H1 (cell line): ENCODE measurements at regions not wholly inside any gene's neighbourhood (a gene's known extent, or its start where the extent isn't known, plus 50 kb on each side); places are given as distances from the start of the nearest gene placed in this dataset.

ENCODE experiments used
- CTCF ChIA-PET: fragments of 300-600 bp; sonication (Branson Sonifier 250); formaldehyde crosslinking; loops from one replicate; lab custom pipeline; 2021; ENCODE audit not compliant: partially characterized antibody; lab: Charles Lee
- POLR2A ChIA-PET: fragments of 300-600 bp; sonication (Branson Sonifier 250); formaldehyde crosslinking; loops from one replicate; lab custom pipeline; 2021; ENCODE audit warnings: inconsistent platforms; ENCODE audit not compliant: partially characterized antibody; lab: Charles Lee
- DNase-seq, 2 experiments: peaks; one replicate each; pipeline versions ENCODE4 v3.0.0 to v3.0.0-alpha.2; 2010 to 2022; ENCODE audit warnings: low spot score in 2 of 2, low read depth in 1 of 2, mixed read lengths in 1 of 2
- FAIRE-seq: peaks from 2 replicates; lab custom pipeline; 2011; peaks lifted over from hg19 to GRCh38; lab: Jason Lieb, UNC
- H2AFZ ChIP-seq: 2 replicates; pipeline ENCODE4 v1.8.1; 2012; ENCODE audit warnings: low read length, inconsistent platforms
- H2AK5ac ChIP-seq: 2 replicates; pipeline ENCODE4 v1.6.1; 2013; ENCODE audit warnings: low read depth, low read length
- H2BK120ac ChIP-seq: replicated peaks from 2 replicates; pipeline ENCODE3; 2013; ENCODE audit warnings: low read depth, low read length, inconsistent platforms
- H2BK12ac ChIP-seq: 2 replicates; pipeline ENCODE4 v1.6.1; 2013; ENCODE audit warnings: low read depth, low read length
- H2BK15ac ChIP-seq: 2 replicates; pipeline ENCODE4 v1.6.1; 2013; ENCODE audit warnings: low read length
- H2BK20ac ChIP-seq: 2 replicates; pipeline ENCODE4 v1.6.1; 2013; ENCODE audit warnings: low read length
- H2BK5ac ChIP-seq: 2 replicates; pipeline ENCODE4 v1.6.1; 2013; ENCODE audit warnings: low read depth, low read length
- H3K14ac ChIP-seq: 2 replicates; pipeline ENCODE4 v1.6.1; 2013; ENCODE audit warnings: inconsistent platforms; ENCODE audit not compliant: insufficient read length
- H3K18ac ChIP-seq: 2 replicates; pipeline ENCODE4 v1.6.1; 2013; ENCODE audit warnings: low read length; ENCODE audit errors: extremely low read depth
- H3K23ac ChIP-seq: 2 replicates; pipeline ENCODE4 v1.6.1; 2013; ENCODE audit warnings: inconsistent platforms; ENCODE audit not compliant: insufficient read length
- H3K23me2 ChIP-seq: 2 replicates; pipeline ENCODE4 v1.6.1; 2013; ENCODE audit warnings: low read depth, low read length
- H3K27ac ChIP-seq: 2 replicates; pipeline ENCODE4 v1.6.1; 2011; ENCODE audit warnings: low read depth, low read length, inconsistent platforms
- H3K27me3 ChIP-seq, 4 experiments: replicated peaks in 1 of 4; 1 replicate in 1 of 4; 2 replicates in 3 of 4; pipeline versions ENCODE4 v1.6.1 to v1.8.1; 2011 to 2013; ENCODE audit warnings: low read length in 3 of 4, mild to moderate bottlenecking in 3 of 4, inconsistent platforms in 2 of 4, mixed read lengths in 2 of 4, moderate library complexity in 1 of 4; ENCODE audit not compliant: control insufficient read depth in 3 of 4, insufficient read depth in 3 of 4; ENCODE audit errors: extremely low read depth in 1 of 4
- H3K36me3 ChIP-seq, 4 experiments: 2 replicates each; pipeline versions ENCODE4 v1.6.1 to v1.8.1; 2011 to 2013; ENCODE audit warnings: mild to moderate bottlenecking in 4 of 4, low read length in 3 of 4, moderate library complexity in 2 of 4, control low read depth in 1 of 4, inconsistent platforms in 1 of 4; ENCODE audit not compliant: insufficient read depth in 4 of 4, control insufficient read depth in 2 of 4
- H3K4ac ChIP-seq: replicated peaks from 2 replicates; pipeline ENCODE3; 2013; ENCODE audit warnings: low read length, low read depth, mixed read lengths, inconsistent platforms; ENCODE audit not compliant: insufficient read length
- H3K4me1 ChIP-seq, 4 experiments: replicated peaks in 1 of 4; 1 replicate in 1 of 4; 2 replicates in 3 of 4; pipeline versions ENCODE4 v1.6.1 to v1.8.1; 2011 to 2013; ENCODE audit warnings: low read length in 3 of 4, inconsistent platforms in 2 of 4, mixed read lengths in 1 of 4; ENCODE audit not compliant: insufficient read depth in 4 of 4, control insufficient read depth in 3 of 4
- H3K4me2 ChIP-seq, 2 experiments: 2 replicates each; pipeline versions ENCODE4 v1.6.1 to v1.8.1; 2011 to 2013; ENCODE audit warnings: low read depth in 2 of 2, low read length in 2 of 2, control low read depth in 1 of 2, inconsistent platforms in 1 of 2, mild to moderate bottlenecking in 1 of 2; ENCODE audit not compliant: insufficient read depth in 1 of 2
- H3K4me3 ChIP-seq, 4 experiments: fragments of 200-600, 300-600 bp in 1 of 4; sonication (generic), shearing (Covaris generic), sonication (Bioruptor Twin) in 1 of 4; 2 replicates each; pipeline versions ENCODE4 v1.5.1 to v1.8.1; 2011 to 2016; ENCODE audit warnings: low read length in 4 of 4, low read depth in 3 of 4, control low read depth in 2 of 4, inconsistent platforms in 2 of 4, mild to moderate bottlenecking in 2 of 4, mixed read lengths in 1 of 4, moderate library complexity in 1 of 4; ENCODE audit not compliant: insufficient read depth in 2 of 4; ENCODE audit errors: extremely low read depth in 1 of 4
- H3K56ac ChIP-seq: replicated peaks from 2 replicates; pipeline ENCODE3; 2013; ENCODE audit warnings: low read depth, mild to moderate bottlenecking, mixed read lengths, low read length, inconsistent platforms; ENCODE audit not compliant: insufficient read length
- H3K79me1 ChIP-seq: 2 replicates; pipeline ENCODE4 v1.6.1; 2013; ENCODE audit warnings: low read depth, low read length, control low read depth
- H3K79me2 ChIP-seq, 2 experiments: 2 replicates each; pipeline versions ENCODE4 v1.6.1 to v1.8.1; 2012 to 2013; ENCODE audit warnings: low read length in 2 of 2, mild to moderate bottlenecking in 2 of 2, inconsistent platforms in 1 of 2; ENCODE audit not compliant: insufficient read depth in 2 of 2, control insufficient read depth in 1 of 2
- H3K9ac ChIP-seq, 4 experiments: replicated peaks in 1 of 4; 1 replicate in 1 of 4; 2 replicates in 3 of 4; pipeline versions ENCODE4 v1.6.1 to v1.8.1; 2011 to 2013; ENCODE audit warnings: low read depth in 3 of 4, low read length in 3 of 4, control low read depth in 2 of 4, mild to moderate bottlenecking in 2 of 4, moderate library complexity in 2 of 4, inconsistent platforms in 1 of 4; ENCODE audit errors: extremely low read depth in 1 of 4
- H3K9me3 ChIP-seq, 2 experiments: 2 replicates each; pipeline versions ENCODE4 v1.6.1 to v1.8.1; 2012 to 2013; ENCODE audit warnings: mild to moderate bottlenecking in 2 of 2, moderate library complexity in 2 of 2, control low read depth in 1 of 2, inconsistent platforms in 1 of 2, low read depth in 1 of 2, low read length in 1 of 2, mixed read lengths in 1 of 2; ENCODE audit not compliant: insufficient read depth in 2 of 2
- H4K20me1 ChIP-seq, 2 experiments: replicated peaks in 1 of 2; 2 replicates each; pipeline versions ENCODE3 to v1.8.1; 2011 to 2013; ENCODE audit warnings: inconsistent platforms in 2 of 2, low read length in 2 of 2, mild to moderate bottlenecking in 1 of 2; ENCODE audit not compliant: insufficient read depth in 2 of 2, control insufficient read depth in 1 of 2
- H4K5ac ChIP-seq: 2 replicates; pipeline ENCODE4 v1.6.1; 2013; ENCODE audit warnings: low read length, low read depth, mixed read lengths, inconsistent platforms; ENCODE audit not compliant: insufficient read length
- H4K8ac ChIP-seq: 2 replicates; pipeline ENCODE4 v1.8.0; 2013; ENCODE audit warnings: mild to moderate bottlenecking, moderate library complexity, low read length, inconsistent platforms; ENCODE audit not compliant: insufficient read depth; ENCODE audit errors: extremely low read depth
- H4K91ac ChIP-seq: replicated peaks from 2 replicates; pipeline ENCODE3; 2013; ENCODE audit warnings: low read length, mixed read lengths, inconsistent platforms; ENCODE audit not compliant: insufficient read length
- ATF2 ChIP-seq: IDR thresholded peaks from 2 replicates; pipeline ENCODE4 v1.6.1; 2012; ENCODE audit warnings: low read length, inconsistent platforms
- CREB1 ChIP-seq: IDR thresholded peaks from 2 replicates; pipeline ENCODE4 v1.6.1; 2012; ENCODE audit warnings: inconsistent platforms
- GTF2F1 ChIP-seq: IDR thresholded peaks from 2 replicates; pipeline ENCODE4 v1.6.1; 2012; ENCODE audit warnings: low read depth, low read length, improper control_type of control experiment, borderline replicate concordance
- JUND ChIP-seq: IDR thresholded peaks from 2 replicates; pipeline ENCODE4 v1.6.1; 2011; ENCODE audit warnings: mild to moderate bottlenecking, improper control_type of control experiment, low read length
- MAX ChIP-seq: IDR thresholded peaks from 2 replicates; pipeline ENCODE4 v1.6.1; 2012; ENCODE audit warnings: inconsistent platforms
- RBBP5 ChIP-seq: IDR thresholded peaks from 2 replicates; pipeline ENCODE4 v1.7.1; 2012; ENCODE audit warnings: low read depth, mild to moderate bottlenecking, inconsistent platforms, low read length, moderate library complexity, borderline replicate concordance
- SIN3A ChIP-seq, 2 experiments: IDR thresholded peaks in 1 of 2; conservative IDR thresholded peaks in 1 of 2; 2 replicates each; pipeline ENCODE4 v1.6.1; 2011 to 2012; ENCODE audit warnings: low read length in 2 of 2, improper control_type of control experiment in 1 of 2, low read depth in 1 of 2, mild to moderate bottlenecking in 1 of 2
- SRF ChIP-seq: IDR thresholded peaks from 2 replicates; pipeline ENCODE4 v1.6.1; 2011; ENCODE audit warnings: mild to moderate bottlenecking, low read depth, low read length, moderate library complexity
- WGBS, 2 experiments: shearing (Covaris generic) in 1 of 2; methylation state at CpG; one replicate each; pipeline versions ENCODE4 v1.1.6 to v1.1.7; 2013 to 2015; ENCODE audit warnings: low lambda C conversion rate in 2 of 2, mixed read lengths in 2 of 2, inconsistent platforms in 1 of 2, low coverage in 1 of 2, missing lambda C conversion rate in 1 of 2; ENCODE audit not compliant: insufficient replicate concordance in 2 of 2, insufficient coverage in 1 of 2, insufficient read length in 1 of 2; ENCODE audit errors: extremely low coverage in 1 of 2, missing lambda C conversion rate in 1 of 2; 5-methylcytosine and 5-hydroxymethylcytosine counted together

GRCh38 chrX:40474205-40474626 lies 106.6 kb upstream of the ATP6AP2 start:
- H2BK12ac ChIP-seq = no peak overlapping the region
- no peak overlapping the region for H2BK5ac ChIP-seq
- H3K4me1 ChIP-seq = peaks cover 9 to 20% (median 17%) of the 10 kb centered on the region in 4 experiments; a peak in 6 of 7 replicates
- no peak overlapping the region for H4K5ac ChIP-seq
- FAIRE-seq (peak; percentile 28), DNase-seq (peak; percentile 60 to 68)
- no peak overlapping the region for H3K14ac ChIP-seq
- no peak overlapping the region for H2BK20ac ChIP-seq
- no peak overlapping the region for H3K4ac ChIP-seq
- H3K23me2 ChIP-seq = no peaks in the 10 kb centered on the region
- no peaks in the 10 kb centered on the region for H4K20me1 ChIP-seq
- POLR2A ChIA-PET = no interaction called here
- no peak overlapping the region for H3K18ac ChIP-seq
- no peak overlapping the region for H3K27ac ChIP-seq
- H3K56ac ChIP-seq = no peak overlapping the region
- H3K4me3 ChIP-seq = 0 out of 8 replicates have a peak overlapping the region, but pooled peaks of 1 of the 4 experiments have one; percentile 28
- no peaks in the 10 kb centered on the region for H3K27me3 ChIP-seq
- no peak overlapping the region for H2AK5ac ChIP-seq
- H3K9me3 ChIP-seq = no peaks in the 10 kb centered on the region
- H2BK15ac ChIP-seq = no peak overlapping the region
- peak; percentile 72; the same call in 1 of the 2 replicates for TF ChIP-seq CREB1
- TF ChIP-seq ATF2 = peak; percentile 95
- no peak for TF ChIP-seq SRF
- TF ChIP-seq RBBP5 = 0 out of 2 replicates have a peak, but pooled peaks have one; percentile 41
- TF ChIP-seq SIN3A (conservative IDR thresholded peaks at IDR 0.05 in 1 of 2, IDR thresholded peaks at IDR 0.05 in 1 of 2; ENCODE audit: low read depth in 1 of 2, low read length in 2 of 2) = peak; percentile 76 to 82; a peak in 3 of 4 replicates
- TF ChIP-seq GTF2F1 = no peak
- peak; percentile 39; the same call in 1 of the 2 replicates for TF ChIP-seq MAX
- TF ChIP-seq JUND = peak; percentile 66
- H3K79me2 ChIP-seq = no peaks in the 10 kb centered on the region
- CTCF ChIA-PET = interaction anchor here (1.4 to 1.5 kb wide), 2 partner anchors 63 to 70 kb away, joined by 4 to 5 read pairs; no protein-coding TSS in a partner anchor
- 1% methylated on average over 12 of the region's 14 CpGs; no CpG with 5 or more reads in 1 of the 2 experiments for WGBS, 2 experiments
- H4K91ac ChIP-seq = no peak overlapping the region
- H2BK120ac ChIP-seq = no peak overlapping the region
- H3K4me2 ChIP-seq = peak overlapping the region; percentile 4 to 46
- no peaks in the 10 kb centered on the region; a peak in 1 of 8 replicates for H3K36me3 ChIP-seq
- H3K23ac ChIP-seq = no peak overlapping the region
- no peak overlapping the region for H2AFZ ChIP-seq
- no peak overlapping the region for H3K9ac ChIP-seq
- H4K8ac ChIP-seq = no peak overlapping the region
- no peaks in the 10 kb centered on the region for H3K79me1 ChIP-seq
